Colonic mucosa (tissue), 4 donors: ENCODE measurements at regions not wholly inside any gene's neighbourhood (a gene's known extent, or its start where the extent isn't known, plus 50 kb on each side); places are given as distances from the start of the nearest gene placed in this dataset.

Source experiments
- DNase-seq: peaks from one replicate; pipeline ENCODE4 v3.0.0-alpha.2; 2020
- H3K27ac ChIP-seq: fragments of 200-600 bp; one replicate; pipeline ENCODE4 v1.8.0; 2021
- H3K27me3 ChIP-seq: fragments of 200-600 bp; one replicate; pipeline ENCODE4 v1.8.0; 2021
- H3K36me3 ChIP-seq: fragments of 200-600 bp; one replicate; pipeline ENCODE4 v1.8.0; 2021
- H3K4me1 ChIP-seq: fragments of 200-600 bp; one replicate; pipeline ENCODE4 v1.8.0; 2021; ENCODE audit warnings: mild to moderate bottlenecking
- H3K4me3 ChIP-seq: fragments of 200-600 bp; one replicate; pipeline ENCODE4 v1.8.0; 2021
- H3K9ac ChIP-seq, 2 donors: one replicate each; pipeline ENCODE4 v1.7.0; 2013; ENCODE audit warnings: control low read depth in 2 of 2, low read depth in 2 of 2, low read length in 2 of 2
- H3K9me3 ChIP-seq: fragments of 200-600 bp; one replicate; pipeline ENCODE4 v1.8.0; 2021
- CTCF ChIP-seq: fragments of 200-600 bp; IDR thresholded peaks from one replicate; pipeline ENCODE4 v1.8.0; 2022; ENCODE audit warnings: antibody characterized with exemption, mild to moderate bottlenecking
- intact Hi-C: fragments of 100-400 bp; cut with DNase I; formaldehyde crosslinking; loops from one replicate; pipeline ENCODE4 v1.14.1; 2022
- donor health status: healthy.
- donor health status: DM: no; HTN: no; CAD: no.
- donor health status: DM: no; HTN: no; CAD: no.

GRCh38 chr3:16809482-16809881, 75.3 kb upstream of the PLCL2 start:
- no peak for TF ChIP-seq CTCF
- intact Hi-C loops: no loop called here
- Histone ChIP-seq H3K27me3 (no peaks in the 10 kb centered on the region), H3K4me1 (no peaks in the 10 kb centered on the region), H3K4me3 (no peak overlapping the region), H3K9ac (no peak overlapping the region), H3K36me3 (no peaks in the 10 kb centered on the region), H3K9me3 (no peaks in the 10 kb centered on the region), H3K27ac (no peak overlapping the region)
- no peak for DNase-seq

DNA sequence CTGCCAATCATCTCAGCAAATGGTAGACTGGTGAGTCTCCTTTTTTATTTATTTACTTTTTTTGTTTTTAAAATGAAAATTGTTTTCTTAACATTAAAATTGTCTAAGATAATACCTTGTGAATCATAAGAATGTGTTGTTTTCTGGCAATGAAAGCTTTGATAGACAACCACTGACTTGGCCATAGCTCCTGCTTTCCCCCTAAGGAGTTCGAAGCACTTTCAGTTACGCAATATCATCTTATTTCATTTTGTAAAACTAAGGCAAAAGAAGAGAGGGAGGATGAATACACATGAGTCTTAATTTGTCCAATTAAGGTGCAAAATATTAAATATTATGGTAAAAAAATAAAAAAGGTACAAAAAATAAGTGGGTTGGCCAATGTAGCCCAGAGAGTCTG, 74.8 kb upstream of the PLCL2 start:
- Histone ChIP-seq H3K9ac (no peak overlapping the region), H3K9me3 (no peaks in the 10 kb centered on the region), H3K36me3 (no peaks in the 10 kb centered on the region), H3K4me1 (no peaks in the 10 kb centered on the region), H3K27me3 (no peaks in the 10 kb centered on the region), H3K4me3 (no peak overlapping the region), H3K27ac (no peak overlapping the region)
- no peak for DNase-seq
- intact Hi-C loops: no loop called here
- no peak for TF ChIP-seq CTCF

GRCh38 chr3:16810593-16811367, 74.0 kb upstream of the PLCL2 start:
- DNase-seq: no peak
- H3K27ac ChIP-seq: no peak overlapping the region
- no peak overlapping the region for H3K9ac ChIP-seq
- H3K4me3 ChIP-seq: no peak overlapping the region
- no peak for TF ChIP-seq CTCF
- intact Hi-C loops: no loop called here
- no peaks in the 10 kb centered on the region for H3K4me1 ChIP-seq
- no peaks in the 10 kb centered on the region for H3K9me3 ChIP-seq
- no peaks in the 10 kb centered on the region for H3K36me3 ChIP-seq
- no peaks in the 10 kb centered on the region for H3K27me3 ChIP-seq

GRCh38 chr3:16811950-16812349, 72.8 kb upstream of the PLCL2 start:
- no peak for DNase-seq
- intact Hi-C loops: no loop called here
- no peaks in the 10 kb centered on the region for H3K9me3 ChIP-seq
- no peaks in the 10 kb centered on the region for H3K4me1 ChIP-seq
- no peak for TF ChIP-seq CTCF
- H3K27me3 ChIP-seq: no peaks in the 10 kb centered on the region
- H3K4me3 ChIP-seq: no peak overlapping the region
- no peak overlapping the region for H3K9ac ChIP-seq
- no peaks in the 10 kb centered on the region for H3K36me3 ChIP-seq
- no peak overlapping the region for H3K27ac ChIP-seq

DNA sequence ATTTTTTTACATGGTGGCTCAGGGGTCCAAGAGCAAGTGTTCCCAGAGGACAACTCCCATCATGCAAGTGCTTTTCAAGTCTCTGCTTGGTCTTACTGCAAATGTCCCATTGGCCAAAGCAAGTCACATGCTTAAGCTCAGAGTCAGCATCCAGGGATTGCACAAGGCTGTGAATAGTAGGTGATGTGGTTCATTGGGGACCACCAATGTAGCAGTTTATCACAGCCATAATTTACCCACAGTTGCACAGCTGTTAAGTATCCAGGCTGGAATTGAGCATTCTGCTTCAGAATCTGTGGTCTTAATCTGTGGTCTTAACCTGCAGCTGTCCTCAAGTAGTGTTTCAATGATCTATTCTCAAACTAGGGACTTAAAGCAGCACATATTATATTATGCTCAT, 71.4 kb upstream of the PLCL2 start:
- no peak overlapping the region for H3K4me3 ChIP-seq
- H3K4me1 ChIP-seq: no peaks in the 10 kb centered on the region
- H3K9me3 ChIP-seq: no peaks in the 10 kb centered on the region
- intact Hi-C loops: no loop called here
- no peak for TF ChIP-seq CTCF
- no peak overlapping the region for H3K9ac ChIP-seq
- H3K27me3 ChIP-seq: no peaks in the 10 kb centered on the region
- no peak for DNase-seq
- no peak overlapping the region for H3K27ac ChIP-seq
- no peaks in the 10 kb centered on the region for H3K36me3 ChIP-seq
